Hepatocyte (in vitro differentiated cells): ENCODE measurements at regions not wholly inside any gene's neighbourhood (a gene's known extent, or its start where the extent isn't known, plus 50 kb on each side); places are given as distances from the start of the nearest gene placed in this dataset.

Experiments used
- DNase-seq: peaks from one replicate; pipeline ENCODE4 v3.0.0-alpha.2; 2016; ENCODE audit warnings: low spot score
- H2AFZ ChIP-seq: fragments of 200-600 bp; sonication (generic); 2 replicates; pipeline ENCODE4 v1.6.0; 2016; ENCODE audit warnings: antibody characterized with exemption, mild to moderate bottlenecking
- H3K27ac ChIP-seq: fragments of 200-600 bp; sonication (generic); 2 replicates; pipeline ENCODE4 v1.5.1; 2016; ENCODE audit warnings: mild to moderate bottlenecking
- H3K27me3 ChIP-seq: fragments of 200-600 bp; sonication (generic); 2 replicates; pipeline ENCODE4 v1.6.1; 2016
- H3K36me3 ChIP-seq: fragments of 200-600 bp; sonication (generic); replicated peaks from 2 replicates; pipeline ENCODE4 v1.5.1; 2016; ENCODE audit warnings: low read depth; ENCODE audit not compliant: insufficient read depth
- H3K4me1 ChIP-seq: fragments of 200-600 bp; sonication (generic); 2 replicates; pipeline ENCODE4 v1.5.1; 2016; ENCODE audit warnings: mild to moderate bottlenecking, moderate library complexity; ENCODE audit not compliant: insufficient read depth
- H3K4me2 ChIP-seq: fragments of 200-600 bp; sonication (generic); 2 replicates; pipeline ENCODE4 v1.6.0; 2016
- H3K4me3 ChIP-seq: fragments of 200-600 bp; sonication (generic); 2 replicates; pipeline ENCODE4 v1.5.1; 2016; ENCODE audit warnings: mild to moderate bottlenecking
- H3K79me2 ChIP-seq: fragments of 200-600 bp; sonication (generic); 2 replicates; pipeline ENCODE4 v1.6.0; 2017; ENCODE audit warnings: mild to moderate bottlenecking
- H3K9me2 ChIP-seq: fragments of 200-600 bp; sonication (generic); replicated peaks from 2 replicates; pipeline ENCODE4 v1.6.0; 2017; ENCODE audit warnings: mild to moderate bottlenecking; ENCODE audit not compliant: insufficient read depth
- H3K9me3 ChIP-seq: fragments of 200-600 bp; sonication (generic); 2 replicates; pipeline ENCODE4 v1.5.1; 2016; ENCODE audit warnings: low read depth, mild to moderate bottlenecking
- H4K20me1 ChIP-seq: fragments of 200-600 bp; sonication (generic); 2 replicates; pipeline ENCODE4 v1.6.0; 2016; ENCODE audit warnings: mild to moderate bottlenecking; ENCODE audit not compliant: insufficient read depth, poor library complexity, severe bottlenecking
- CTCF ChIP-seq: fragments of 200-600 bp; sonication (generic); IDR thresholded peaks from 2 replicates; pipeline ENCODE4 v1.5.1; 2016; ENCODE audit warnings: antibody characterized with exemption, mild to moderate bottlenecking; ENCODE audit not compliant: poor library complexity
- EZH2 ChIP-seq: fragments of 200-600 bp; sonication (generic); IDR thresholded peaks from 2 replicates; pipeline ENCODE4 v1.6.1; 2016; ENCODE audit warnings: antibody characterized with exemption, mild to moderate bottlenecking, borderline replicate concordance
- EZH2phosphoT487 ChIP-seq: fragments of 200-600 bp; sonication (generic); IDR thresholded peaks from one replicate; pipeline ENCODE4 v1.6.1; 2018; ENCODE audit warnings: antibody characterized with exemption, mild to moderate bottlenecking, low read depth, moderate library complexity; ENCODE audit not compliant: unreplicated experiment, severe bottlenecking
- WGBS: methylation state at CpG from one replicate; pipeline ENCODE4 v1.1.6; 2016; ENCODE audit warnings: low lambda C conversion rate; ENCODE audit errors: missing lambda C conversion rate; 5-methylcytosine and 5-hydroxymethylcytosine counted together

GRCh38 chr19:16018106-16018755 is 58.1 kb upstream of the TPM4 start:
- no peak for DNase-seq
- Histone ChIP-seq H3K27ac (no peak overlapping the region), H3K27me3 (no peaks in the 10 kb centered on the region), H3K4me1 (no peaks in the 10 kb centered on the region), H3K36me3 (no peaks in the 10 kb centered on the region), H4K20me1 (no peaks in the 10 kb centered on the region), H3K9me2 (no peaks in the 10 kb centered on the region), H3K9me3 (no peaks in the 10 kb centered on the region), H2AFZ (no peak overlapping the region), H3K4me3 (no peak overlapping the region), H3K79me2 (no peaks in the 10 kb centered on the region), H3K4me2 (no peak overlapping the region)
- TF ChIP-seq EZH2phosphoT487, result no peak
- TF ChIP-seq EZH2, result no peak
- TF ChIP-seq CTCF, result no peak
- WGBS, result 75% methylated on average over 17 of the region's 17 CpGs

GRCh38 chr19:16018801-16019551 is 57.3 kb upstream of the TPM4 start:
- Histone ChIP-seq H3K36me3 (no peaks in the 10 kb centered on the region), H3K9me2 (no peaks in the 10 kb centered on the region), H3K27me3 (no peaks in the 10 kb centered on the region), H3K4me3 (no peak overlapping the region), H3K4me2 (no peak overlapping the region), H3K9me3 (no peaks in the 10 kb centered on the region), H4K20me1 (no peaks in the 10 kb centered on the region), H2AFZ (no peak overlapping the region), H3K79me2 (no peaks in the 10 kb centered on the region), H3K4me1 (no peaks in the 10 kb centered on the region), H3K27ac (no peak overlapping the region)
- 79% methylated on average over 9 of the region's 13 CpGs for WGBS
- no peak for DNase-seq
- TF ChIP-seq CTCF (no peak), EZH2phosphoT487 (no peak), EZH2 (no peak)

- no peak for TF ChIP-seq CTCF
- TF ChIP-seq EZH2, result no peak
- no peak for TF ChIP-seq EZH2phosphoT487
- no peaks in the 10 kb centered on the region for H3K9me3 ChIP-seq
Observed at GRCh38 chr19:16019691-16020448, 56.4 kb upstream of the TPM4 start.

More at GRCh38 chr19:16019691-16020448, 56.4 kb upstream of the TPM4 start:
- H3K9me2 ChIP-seq, result no peaks in the 10 kb centered on the region
- H4K20me1 ChIP-seq, result no peaks in the 10 kb centered on the region
- no peaks in the 10 kb centered on the region for H3K79me2 ChIP-seq
- no peak overlapping the region for H2AFZ ChIP-seq
- no peak overlapping the region for H3K4me2 ChIP-seq
- DNase-seq, result no peak
- no peaks in the 10 kb centered on the region for H3K27me3 ChIP-seq
- WGBS, result 88% methylated on average over 17 of the region's 24 CpGs
- no peak overlapping the region for H3K4me3 ChIP-seq
- no peaks in the 10 kb centered on the region for H3K4me1 ChIP-seq
- H3K36me3 ChIP-seq, result no peaks in the 10 kb centered on the region
- H3K27ac ChIP-seq, result no peak overlapping the region
